Kidney epithelial cell (primary cell): ENCODE measurements at regions not wholly inside any gene's neighbourhood (a gene's known extent, or its start where the extent isn't known, plus 50 kb on each side); places are given as distances from the start of the nearest gene placed in this dataset.

Experiments
- DNase-seq: peaks from one replicate; pipeline ENCODE4 v3.0.0-alpha.2; 2010; ENCODE audit warnings: low read depth
- H3K27me3 ChIP-seq: 2 replicates; pipeline ENCODE4 v1.6.0; 2011; ENCODE audit warnings: low read length; ENCODE audit not compliant: control insufficient read depth, insufficient read depth
- H3K36me3 ChIP-seq: 2 replicates; pipeline ENCODE4 v1.5.1; 2011; ENCODE audit warnings: low read length; ENCODE audit not compliant: control insufficient read depth, insufficient read depth
- H3K4me3 ChIP-seq: 2 replicates; pipeline ENCODE4 v1.5.1; 2011; ENCODE audit warnings: low read depth, mild to moderate bottlenecking, control low read depth, low read length
- TF ChIP-seq, protein P1 (sequence below): IDR thresholded peaks from 2 replicates; pipeline ENCODE4 v1.5.1; 2011; ENCODE audit warnings: mild to moderate bottlenecking, moderate library complexity, low read length, control low read depth, inconsistent platforms; ENCODE audit not compliant: insufficient read depth, poor library complexity, severe bottlenecking

DNA sequence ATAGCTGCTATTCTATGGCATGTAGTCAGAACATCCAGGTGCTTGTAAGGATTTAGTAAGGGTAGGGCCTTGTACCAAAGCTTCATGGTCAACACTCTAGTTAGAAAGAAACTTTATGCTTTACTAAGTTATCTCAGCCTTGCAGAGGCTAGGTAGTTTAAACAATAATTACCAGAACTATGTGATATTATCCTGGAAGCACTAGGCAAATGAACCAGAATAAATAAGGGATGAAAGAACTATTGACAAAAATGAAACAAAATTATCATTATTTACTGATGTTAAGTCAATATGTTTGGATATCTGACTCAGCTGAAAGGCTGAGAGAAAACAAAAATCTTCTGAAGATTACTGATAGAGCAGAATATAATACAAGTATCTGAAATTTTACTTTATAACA lies 1089.1 kb upstream of the RAG2 start:
- TF ChIP-seq, protein P1, sequence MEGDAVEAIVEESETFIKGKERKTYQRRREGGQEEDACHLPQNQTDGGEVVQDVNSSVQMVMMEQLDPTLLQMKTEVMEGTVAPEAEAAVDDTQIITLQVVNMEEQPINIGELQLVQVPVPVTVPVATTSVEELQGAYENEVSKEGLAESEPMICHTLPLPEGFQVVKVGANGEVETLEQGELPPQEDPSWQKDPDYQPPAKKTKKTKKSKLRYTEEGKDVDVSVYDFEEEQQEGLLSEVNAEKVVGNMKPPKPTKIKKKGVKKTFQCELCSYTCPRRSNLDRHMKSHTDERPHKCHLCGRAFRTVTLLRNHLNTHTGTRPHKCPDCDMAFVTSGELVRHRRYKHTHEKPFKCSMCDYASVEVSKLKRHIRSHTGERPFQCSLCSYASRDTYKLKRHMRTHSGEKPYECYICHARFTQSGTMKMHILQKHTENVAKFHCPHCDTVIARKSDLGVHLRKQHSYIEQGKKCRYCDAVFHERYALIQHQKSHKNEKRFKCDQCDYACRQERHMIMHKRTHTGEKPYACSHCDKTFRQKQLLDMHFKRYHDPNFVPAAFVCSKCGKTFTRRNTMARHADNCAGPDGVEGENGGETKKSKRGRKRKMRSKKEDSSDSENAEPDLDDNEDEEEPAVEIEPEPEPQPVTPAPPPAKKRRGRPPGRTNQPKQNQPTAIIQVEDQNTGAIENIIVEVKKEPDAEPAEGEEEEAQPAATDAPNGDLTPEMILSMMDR, result no peak
- H3K4me3 ChIP-seq, result no peak overlapping the region
- H3K27me3 ChIP-seq, result no peaks in the 10 kb centered on the region
- no peaks in the 10 kb centered on the region for H3K36me3 ChIP-seq
- DNase-seq, result no peak

DNA sequence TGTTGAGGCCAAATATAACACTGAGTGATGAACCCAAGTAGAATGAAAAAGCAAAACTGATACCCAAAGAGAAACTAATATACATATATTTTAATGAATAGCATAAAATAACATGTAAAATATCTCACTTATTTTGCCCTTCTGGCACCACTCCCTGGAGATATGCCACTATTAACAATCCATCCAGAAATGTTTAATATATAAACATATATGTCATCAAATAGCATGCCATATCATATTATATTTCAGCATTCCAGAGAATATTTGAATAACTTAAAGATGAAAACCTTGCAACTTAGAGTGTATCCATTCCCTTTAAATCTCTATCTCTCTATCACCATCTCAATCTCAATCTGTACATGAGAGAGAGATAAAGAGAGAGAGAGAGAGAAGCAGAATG lies 1073.3 kb upstream of the RAG2 start:
- Histone ChIP-seq H3K4me3 (no peak overlapping the region), H3K27me3 (no peaks in the 10 kb centered on the region), H3K36me3 (no peaks in the 10 kb centered on the region)
- no peak for DNase-seq
- TF ChIP-seq, protein P1, result no peak

DNA sequence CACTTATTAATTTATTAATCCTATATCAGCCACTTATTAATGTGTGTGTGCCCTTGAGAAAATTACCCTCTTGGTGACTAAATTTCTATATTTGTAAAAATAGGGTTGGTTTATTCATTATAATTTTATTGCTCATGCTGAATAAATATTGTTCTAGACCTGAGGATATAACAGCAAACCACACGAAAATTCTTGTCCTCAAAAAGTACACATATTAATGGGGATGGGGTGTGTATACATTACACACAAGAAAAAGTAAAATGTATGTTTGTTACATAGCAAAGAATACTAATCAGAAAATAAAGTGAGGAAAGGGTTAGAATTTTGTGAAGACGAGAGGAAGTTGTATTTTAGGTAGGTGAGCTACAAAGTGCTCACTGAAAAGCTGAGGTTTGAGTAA lies 1068.9 kb upstream of the RAG2 start:
- no peak for DNase-seq
- TF ChIP-seq, protein P1, result no peak
- no peak overlapping the region for H3K4me3 ChIP-seq
- no peaks in the 10 kb centered on the region for H3K36me3 ChIP-seq
- H3K27me3 ChIP-seq, result no peaks in the 10 kb centered on the region

DNA sequence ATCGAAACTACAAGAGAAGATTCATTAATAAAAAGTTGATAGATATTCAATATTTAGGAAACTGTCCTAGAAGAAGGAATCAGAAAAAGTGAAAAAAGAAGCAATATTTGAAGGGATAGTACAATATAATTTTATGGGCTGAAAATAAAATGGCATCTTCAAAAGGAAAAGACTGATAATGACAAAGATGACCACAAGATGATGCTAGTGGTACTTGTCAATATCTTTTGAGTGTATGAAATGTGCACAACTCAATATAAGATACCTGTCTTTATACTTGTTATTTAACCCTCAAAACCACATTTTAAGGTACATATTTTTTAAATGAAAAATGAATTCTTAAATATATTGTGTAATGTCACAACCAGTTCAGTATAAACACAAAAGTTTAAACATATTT lies 1059.6 kb upstream of the RAG2 start:
- H3K27me3 ChIP-seq, result no peaks in the 10 kb centered on the region
- DNase-seq, result no peak
- TF ChIP-seq, protein P1, result peak; percentile 26

DNA sequence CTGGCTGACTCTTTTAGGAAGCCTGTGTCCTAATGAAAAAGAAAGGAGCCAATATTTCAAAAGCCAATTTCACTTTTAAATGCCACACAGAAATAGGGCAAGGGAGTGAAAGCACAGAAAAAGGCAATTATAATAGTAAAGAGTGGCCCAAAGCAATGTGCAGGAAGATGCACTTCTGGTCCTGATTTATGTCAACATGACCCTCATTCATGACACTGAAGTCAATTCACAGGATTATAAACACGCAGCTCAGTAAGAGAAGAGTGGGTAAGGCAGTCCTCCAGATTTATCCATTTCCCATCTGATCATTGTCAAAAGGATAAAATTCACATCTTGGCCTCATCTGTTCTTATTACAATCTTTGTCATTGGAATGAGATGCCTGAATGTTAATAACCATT lies 1049.7 kb upstream of the RAG2 start:
- Histone ChIP-seq H3K36me3 (no peaks in the 10 kb centered on the region), H3K27me3 (no peaks in the 10 kb centered on the region), H3K4me3 (no peak overlapping the region)
- DNase-seq, result no peak
- TF ChIP-seq, protein P1, result no peak

More for the DNA sequence above, 1059.6 kb upstream of the RAG2 start:
- Histone ChIP-seq H3K36me3 (no peaks in the 10 kb centered on the region), H3K4me3 (no peak overlapping the region)

DNA sequence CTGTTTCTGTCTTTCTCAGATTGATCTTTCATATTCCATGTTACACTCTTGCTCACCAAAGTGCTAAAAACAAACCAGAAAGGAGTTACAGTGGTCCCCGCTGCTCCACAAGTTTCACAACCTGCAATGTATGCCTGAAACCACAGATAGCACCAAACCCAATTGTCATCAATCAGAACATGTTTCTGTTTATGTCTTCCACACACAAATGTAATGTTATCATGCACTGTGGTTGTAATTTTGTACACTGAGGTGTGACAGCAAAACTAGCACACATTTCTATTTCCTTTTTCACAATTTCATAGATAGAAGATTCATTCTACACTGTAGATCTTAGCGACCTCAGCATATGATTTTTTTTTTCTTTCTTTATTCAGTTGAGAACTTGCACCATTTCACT lies 1045.9 kb upstream of the RAG2 start:
- H3K4me3 ChIP-seq, result no peak overlapping the region
- TF ChIP-seq, protein P1, result no peak
- no peak for DNase-seq
- no peaks in the 10 kb centered on the region for H3K36me3 ChIP-seq
- H3K27me3 ChIP-seq, result no peaks in the 10 kb centered on the region
